ENCODE measurements at regions not wholly inside any gene's neighbourhood (a gene's known extent, or its start where the extent isn't known, plus 50 kb on each side); places are given as distances from the start of the nearest gene placed in this dataset.

GRCh38 chr7:18313965-18314364 is 181.6 kb upstream of the HDAC9 start:
- DNase-seq (ENCODE audit: low read depth), result peak; percentile 6

GRCh38 chr7:18315241-18315640 is 180.3 kb upstream of the HDAC9 start:
- no peak for DNase-seq (ENCODE audit: low read depth)

- DNase-seq (ENCODE audit: low read depth), result no peak
Measured at GRCh38 chr7:18317941-18318340, 177.6 kb upstream of the HDAC9 start.

- DNase-seq (ENCODE audit: low read depth), result no peak
Measured at GRCh38 chr7:18320422-18320821, 175.1 kb upstream of the HDAC9 start.

GRCh38 chr7:18320971-18321567 is 174.5 kb upstream of the HDAC9 start:
- peak; percentile 55 for DNase-seq (ENCODE audit: low read depth)

- DNase-seq (ENCODE audit: low read depth), result no peak
Measured at GRCh38 chr7:18330548-18330947, 165.0 kb upstream of the HDAC9 start.

GRCh38 chr7:18336626-18337025 is 158.9 kb upstream of the HDAC9 start:
- no peak for DNase-seq (ENCODE audit: low read depth)

GRCh38 chr7:18337048-18337809 is 158.3 kb upstream of the HDAC9 start:
- no peak for DNase-seq (ENCODE audit: low read depth)

- no peak for DNase-seq (ENCODE audit: low read depth)
Measured at GRCh38 chr7:18338910-18339523, 156.5 kb upstream of the HDAC9 start.

GRCh38 chr7:18341756-18342155 is 153.8 kb upstream of the HDAC9 start:
- no peak for DNase-seq (ENCODE audit: low read depth)

- no peak for DNase-seq (ENCODE audit: low read depth)
Measured at GRCh38 chr7:18343047-18343446, 152.5 kb upstream of the HDAC9 start.

- DNase-seq (ENCODE audit: low read depth), result no peak
Measured at GRCh38 chr7:18344536-18344935, 151.0 kb upstream of the HDAC9 start.

GRCh38 chr7:18345641-18346234 is 149.8 kb upstream of the HDAC9 start:
- DNase-seq (ENCODE audit: low read depth), result peak; percentile 43

GRCh38 chr7:18347170-18347569 is 148.4 kb upstream of the HDAC9 start:
- no peak for DNase-seq (ENCODE audit: low read depth)

- DNase-seq (ENCODE audit: low read depth), result no peak
Measured at GRCh38 chr7:18350678-18351077, 144.9 kb upstream of the HDAC9 start.

- DNase-seq (ENCODE audit: low read depth), result peak; percentile 77
Measured at GRCh38 chr7:18352339-18353255, 143.0 kb upstream of the HDAC9 start.

GRCh38 chr7:18353339-18353738 is 142.2 kb upstream of the HDAC9 start:
- DNase-seq (ENCODE audit: low read depth), result no peak

- DNase-seq (ENCODE audit: low read depth), result peak; percentile 29
Measured at GRCh38 chr7:18354108-18355085, 141.2 kb upstream of the HDAC9 start.

GRCh38 chr7:18356191-18356645 is 139.3 kb upstream of the HDAC9 start:
- peak; percentile 60 for DNase-seq (ENCODE audit: low read depth)

- DNase-seq (ENCODE audit: low read depth), result peak; percentile 43
Measured at GRCh38 chr7:18357691-18358090, 137.9 kb upstream of the HDAC9 start.

GRCh38 chr7:18361756-18362155 is 133.8 kb upstream of the HDAC9 start:
- no peak for DNase-seq (ENCODE audit: low read depth)

Measured in EH (cell line).